Transverse colon (tissue), 4 donors: ENCODE measurements at regions not wholly inside any gene's neighbourhood (a gene's known extent, or its start where the extent isn't known, plus 50 kb on each side); places are given as distances from the start of the nearest gene placed in this dataset.
"Not testable (repeated sequence)": the region's sequence is repeated elsewhere in the genome, so short reads cannot be mapped to it uniquely, and the experiment has no call there.

ENCODE experiments used
- EP300 ChIP-seq: sonication (generic); formaldehyde crosslinking; IDR thresholded peaks from one replicate; pipeline ENCODE4 v1.6.1; 2017; ENCODE audit warnings: antibody characterized with exemption, low read depth
- POLR2A ChIP-seq: fragments of 450-650 bp; IDR thresholded peaks from one replicate; pipeline ENCODE4 v1.6.1; 2016; ENCODE audit warnings: antibody characterized with exemption, mild to moderate bottlenecking, moderate library complexity
- POLR2AphosphoS5 ChIP-seq, 3 donors: sonication (generic); formaldehyde crosslinking; IDR thresholded peaks; one replicate each; pipeline ENCODE4 v1.6.1; 2016; ENCODE audit warnings: antibody characterized with exemption in 3 of 3
- TF ChIP-seq, protein P1 (sequence below), 5 experiments: fragments of 200-600 bp in 3 of 5; fragments of 450-650 bp in 2 of 5; sonication (generic) in 3 of 5; IDR thresholded peaks; 1 replicate in 2 of 5; 2 replicates in 3 of 5; pipeline ENCODE4 v1.5.1; 2016 to 2017; ENCODE audit warnings: antibody characterized with exemption in 5 of 5, inconsistent platforms in 3 of 5, mild to moderate bottlenecking in 2 of 5, moderate library complexity in 1 of 5

DNA sequence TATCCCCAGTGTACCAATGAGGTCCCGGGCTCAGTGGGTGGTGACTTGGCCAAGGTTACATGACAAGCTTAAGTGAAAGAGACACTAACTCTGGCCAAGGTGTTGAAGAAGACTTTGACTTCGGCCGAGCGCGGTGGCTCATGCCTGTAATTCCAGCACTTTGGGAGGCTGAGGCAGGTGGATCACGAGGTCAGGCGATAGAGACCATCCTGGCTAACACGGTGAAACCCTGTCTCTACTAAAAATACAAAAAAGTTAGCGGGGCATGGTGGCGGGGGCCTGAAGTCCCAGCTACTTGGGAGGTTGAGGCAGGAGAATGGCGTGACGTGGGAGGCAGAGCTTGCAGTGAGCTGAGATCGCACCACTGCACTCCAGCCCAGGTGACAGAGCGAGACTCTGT lies 65.6 kb upstream of the OPN4 start:
- not testable (repeated sequence) for TF ChIP-seq POLR2AphosphoS5 (IDR thresholded peaks at IDR 0.05); POLR2A; EP300
- TF ChIP-seq, protein P1, sequence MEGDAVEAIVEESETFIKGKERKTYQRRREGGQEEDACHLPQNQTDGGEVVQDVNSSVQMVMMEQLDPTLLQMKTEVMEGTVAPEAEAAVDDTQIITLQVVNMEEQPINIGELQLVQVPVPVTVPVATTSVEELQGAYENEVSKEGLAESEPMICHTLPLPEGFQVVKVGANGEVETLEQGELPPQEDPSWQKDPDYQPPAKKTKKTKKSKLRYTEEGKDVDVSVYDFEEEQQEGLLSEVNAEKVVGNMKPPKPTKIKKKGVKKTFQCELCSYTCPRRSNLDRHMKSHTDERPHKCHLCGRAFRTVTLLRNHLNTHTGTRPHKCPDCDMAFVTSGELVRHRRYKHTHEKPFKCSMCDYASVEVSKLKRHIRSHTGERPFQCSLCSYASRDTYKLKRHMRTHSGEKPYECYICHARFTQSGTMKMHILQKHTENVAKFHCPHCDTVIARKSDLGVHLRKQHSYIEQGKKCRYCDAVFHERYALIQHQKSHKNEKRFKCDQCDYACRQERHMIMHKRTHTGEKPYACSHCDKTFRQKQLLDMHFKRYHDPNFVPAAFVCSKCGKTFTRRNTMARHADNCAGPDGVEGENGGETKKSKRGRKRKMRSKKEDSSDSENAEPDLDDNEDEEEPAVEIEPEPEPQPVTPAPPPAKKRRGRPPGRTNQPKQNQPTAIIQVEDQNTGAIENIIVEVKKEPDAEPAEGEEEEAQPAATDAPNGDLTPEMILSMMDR (IDR thresholded peaks at IDR 0.05) = not testable (repeated sequence)
